A673 (cell line): ENCODE measurements at regions not wholly inside any gene's neighbourhood (a gene's known extent, or its start where the extent isn't known, plus 50 kb on each side); places are given as distances from the start of the nearest gene placed in this dataset.

Experiments
- EZH2 ChIP-seq: fragments of 200-600 bp; sonication (generic); IDR thresholded peaks from 2 replicates; pipeline ENCODE4 v1.6.1; 2017; ENCODE audit warnings: borderline replicate concordance, low read depth, mild to moderate bottlenecking, mixed read lengths, antibody characterized with exemption, low read length; ENCODE audit not compliant: poor library complexity, severe bottlenecking
- TF ChIP-seq, protein P1 (sequence below): fragments of 300-800, 200-600 bp; sonication (generic); conservative IDR thresholded peaks from 2 replicates; pipeline ENCODE4 v1.5.1; 2017; ENCODE audit warnings: low read depth, mild to moderate bottlenecking, antibody characterized with exemption, low read length, moderate library complexity, mixed read lengths

GRCh38 chr20:6504179-6504578, 263.3 kb upstream of the BMP2 start:
- TF ChIP-seq, protein P1, sequence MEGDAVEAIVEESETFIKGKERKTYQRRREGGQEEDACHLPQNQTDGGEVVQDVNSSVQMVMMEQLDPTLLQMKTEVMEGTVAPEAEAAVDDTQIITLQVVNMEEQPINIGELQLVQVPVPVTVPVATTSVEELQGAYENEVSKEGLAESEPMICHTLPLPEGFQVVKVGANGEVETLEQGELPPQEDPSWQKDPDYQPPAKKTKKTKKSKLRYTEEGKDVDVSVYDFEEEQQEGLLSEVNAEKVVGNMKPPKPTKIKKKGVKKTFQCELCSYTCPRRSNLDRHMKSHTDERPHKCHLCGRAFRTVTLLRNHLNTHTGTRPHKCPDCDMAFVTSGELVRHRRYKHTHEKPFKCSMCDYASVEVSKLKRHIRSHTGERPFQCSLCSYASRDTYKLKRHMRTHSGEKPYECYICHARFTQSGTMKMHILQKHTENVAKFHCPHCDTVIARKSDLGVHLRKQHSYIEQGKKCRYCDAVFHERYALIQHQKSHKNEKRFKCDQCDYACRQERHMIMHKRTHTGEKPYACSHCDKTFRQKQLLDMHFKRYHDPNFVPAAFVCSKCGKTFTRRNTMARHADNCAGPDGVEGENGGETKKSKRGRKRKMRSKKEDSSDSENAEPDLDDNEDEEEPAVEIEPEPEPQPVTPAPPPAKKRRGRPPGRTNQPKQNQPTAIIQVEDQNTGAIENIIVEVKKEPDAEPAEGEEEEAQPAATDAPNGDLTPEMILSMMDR: no peak
- no peak for TF ChIP-seq EZH2
